ENCODE measurements at regions not wholly inside any gene's neighbourhood (a gene's known extent, or its start where the extent isn't known, plus 50 kb on each side); places are given as distances from the start of the nearest gene placed in this dataset.

- 0 out of 2 replicates have a peak, but pooled peaks cover 7% of the 10 kb centered on the region for H3K4me1 ChIP-seq (ENCODE audit: control insufficient read depth, insufficient read depth, low read length)
- H3K9me3 ChIP-seq (ENCODE audit: control insufficient read depth, insufficient read depth, low read depth, low read length), result peaks cover 19% of the 10 kb centered on the region
- no peaks in the 10 kb centered on the region for H3K36me3 ChIP-seq (ENCODE audit: control insufficient read depth, insufficient read depth, low read length)
- H3K27me3 ChIP-seq (ENCODE audit: control insufficient read depth, insufficient read depth, low read length), result no peaks in the 10 kb centered on the region
- no peak overlapping the region for H3K9ac ChIP-seq (ENCODE audit: low read length)
- no peak overlapping the region for H3K27ac ChIP-seq (ENCODE audit: low read depth, low read length)
- H3K4me3 ChIP-seq (ENCODE audit: low read depth, low read length), result no peak overlapping the region
Observed at GRCh38 chr12:46682148-46682547, 143.6 kb downstream of the SLC38A4 start.

GRCh38 chr12:46680506-46680905, 145.3 kb downstream of the SLC38A4 start:
- no peak overlapping the region for H3K9ac ChIP-seq (ENCODE audit: low read length)
- peaks cover 10% of the 10 kb centered on the region; the same call in 1 of the 2 replicates for H3K4me1 ChIP-seq (ENCODE audit: control insufficient read depth, insufficient read depth, low read length)

GRCh38 chr12:46679754-46680153, 146.0 kb downstream of the SLC38A4 start:
- Histone ChIP-seq H3K9ac (ENCODE audit: low read length) (no peak overlapping the region), H3K9me3 (ENCODE audit: control insufficient read depth, insufficient read depth, low read depth, low read length) (peaks cover 12% of the 10 kb centered on the region; the same call in 1 of the 2 replicates), H3K27me3 (ENCODE audit: control insufficient read depth, insufficient read depth, low read length) (no peaks in the 10 kb centered on the region), H3K4me3 (ENCODE audit: low read depth, low read length) (no peak overlapping the region), H3K36me3 (ENCODE audit: control insufficient read depth, insufficient read depth, low read length) (no peaks in the 10 kb centered on the region), H3K27ac (ENCODE audit: low read depth, low read length) (no peak overlapping the region), H3K4me1 (ENCODE audit: control insufficient read depth, insufficient read depth, low read length) (peaks cover 14% of the 10 kb centered on the region; the same call in 1 of the 2 replicates)

More at GRCh38 chr12:46680506-46680905, 145.3 kb downstream of the SLC38A4 start:
- no peak overlapping the region for H3K4me3 ChIP-seq (ENCODE audit: low read depth, low read length)
- no peaks in the 10 kb centered on the region for H3K27me3 ChIP-seq (ENCODE audit: control insufficient read depth, insufficient read depth, low read length)
- H3K9me3 ChIP-seq (ENCODE audit: control insufficient read depth, insufficient read depth, low read depth, low read length), result peaks cover 19% of the 10 kb centered on the region
- H3K27ac ChIP-seq (ENCODE audit: low read depth, low read length), result no peak overlapping the region
- H3K36me3 ChIP-seq (ENCODE audit: control insufficient read depth, insufficient read depth, low read length), result no peaks in the 10 kb centered on the region

GRCh38 chr12:46678426-46678825, 147.4 kb downstream of the SLC38A4 start:
- H3K9ac ChIP-seq (ENCODE audit: low read length), result no peak overlapping the region
- 0 out of 2 replicates have a peak, but pooled peaks cover under 1% of the 10 kb centered on the region for H3K9me3 ChIP-seq (ENCODE audit: control insufficient read depth, insufficient read depth, low read depth, low read length)
- H3K27me3 ChIP-seq (ENCODE audit: control insufficient read depth, insufficient read depth, low read length), result no peaks in the 10 kb centered on the region
- H3K27ac ChIP-seq (ENCODE audit: low read depth, low read length), result no peak overlapping the region
- H3K36me3 ChIP-seq (ENCODE audit: control insufficient read depth, insufficient read depth, low read length), result no peaks in the 10 kb centered on the region
- H3K4me1 ChIP-seq (ENCODE audit: control insufficient read depth, insufficient read depth, low read length), result peaks cover 14% of the 10 kb centered on the region; the same call in 1 of the 2 replicates
- no peak overlapping the region for H3K4me3 ChIP-seq (ENCODE audit: low read depth, low read length)

- Histone ChIP-seq H3K36me3 (ENCODE audit: control insufficient read depth, insufficient read depth, low read length) (no peaks in the 10 kb centered on the region), H3K4me1 (ENCODE audit: control insufficient read depth, insufficient read depth, low read length) (peaks cover 14% of the 10 kb centered on the region; the same call in 1 of the 2 replicates), H3K9ac (ENCODE audit: low read length) (no peak overlapping the region), H3K9me3 (ENCODE audit: control insufficient read depth, insufficient read depth, low read depth, low read length) (no peaks in the 10 kb centered on the region), H3K27me3 (ENCODE audit: control insufficient read depth, insufficient read depth, low read length) (no peaks in the 10 kb centered on the region), H3K4me3 (ENCODE audit: low read depth, low read length) (no peak overlapping the region), H3K27ac (ENCODE audit: low read depth, low read length) (no peak overlapping the region)
Observed at GRCh38 chr12:46677749-46678148, 148.0 kb downstream of the SLC38A4 start.

GRCh38 chr12:46676797-46677520, 148.8 kb downstream of the SLC38A4 start:
- no peaks in the 10 kb centered on the region for H3K36me3 ChIP-seq (ENCODE audit: control insufficient read depth, insufficient read depth, low read length)
- peaks cover 14% of the 10 kb centered on the region; the same call in 1 of the 2 replicates for H3K4me1 ChIP-seq (ENCODE audit: control insufficient read depth, insufficient read depth, low read length)
- no peak overlapping the region for H3K4me3 ChIP-seq (ENCODE audit: low read depth, low read length)
- no peak overlapping the region for H3K27ac ChIP-seq (ENCODE audit: low read depth, low read length)
- H3K9me3 ChIP-seq (ENCODE audit: control insufficient read depth, insufficient read depth, low read depth, low read length), result peaks cover 3% of the 10 kb centered on the region; the same call in 1 of the 2 replicates
- H3K9ac ChIP-seq (ENCODE audit: low read length), result no peak overlapping the region
- H3K27me3 ChIP-seq (ENCODE audit: control insufficient read depth, insufficient read depth, low read length), result no peaks in the 10 kb centered on the region

GRCh38 chr12:46676396-46676795, 149.4 kb downstream of the SLC38A4 start:
- Histone ChIP-seq H3K9ac (ENCODE audit: low read length) (no peak overlapping the region), H3K36me3 (ENCODE audit: control insufficient read depth, insufficient read depth, low read length) (no peaks in the 10 kb centered on the region), H3K4me1 (ENCODE audit: control insufficient read depth, insufficient read depth, low read length) (peaks cover 14% of the 10 kb centered on the region; the same call in 1 of the 2 replicates), H3K9me3 (ENCODE audit: control insufficient read depth, insufficient read depth, low read depth, low read length) (peaks cover 5% of the 10 kb centered on the region; the same call in 1 of the 2 replicates), H3K27ac (ENCODE audit: low read depth, low read length) (no peak overlapping the region), H3K4me3 (ENCODE audit: low read depth, low read length) (no peak overlapping the region), H3K27me3 (ENCODE audit: control insufficient read depth, insufficient read depth, low read length) (no peaks in the 10 kb centered on the region)

GRCh38 chr12:46675736-46676135, 150.1 kb downstream of the SLC38A4 start:
- Histone ChIP-seq H3K4me1 (ENCODE audit: control insufficient read depth, insufficient read depth, low read length) (peaks cover 15% of the 10 kb centered on the region), H3K27ac (ENCODE audit: low read depth, low read length) (no peak overlapping the region), H3K27me3 (ENCODE audit: control insufficient read depth, insufficient read depth, low read length) (no peaks in the 10 kb centered on the region), H3K4me3 (ENCODE audit: low read depth, low read length) (no peak overlapping the region), H3K36me3 (ENCODE audit: control insufficient read depth, insufficient read depth, low read length) (no peaks in the 10 kb centered on the region), H3K9me3 (ENCODE audit: control insufficient read depth, insufficient read depth, low read depth, low read length) (peaks cover 7% of the 10 kb centered on the region), H3K9ac (ENCODE audit: low read length) (no peak overlapping the region)

GRCh38 chr12:46674800-46675199, 151.0 kb downstream of the SLC38A4 start:
- Histone ChIP-seq H3K27me3 (ENCODE audit: control insufficient read depth, insufficient read depth, low read length) (no peaks in the 10 kb centered on the region), H3K36me3 (ENCODE audit: control insufficient read depth, insufficient read depth, low read length) (no peaks in the 10 kb centered on the region), H3K9me3 (ENCODE audit: control insufficient read depth, insufficient read depth, low read depth, low read length) (peaks cover 13% of the 10 kb centered on the region), H3K27ac (ENCODE audit: low read depth, low read length) (no peak overlapping the region), H3K9ac (ENCODE audit: low read length) (no peak overlapping the region), H3K4me3 (ENCODE audit: low read depth, low read length) (no peak overlapping the region), H3K4me1 (ENCODE audit: control insufficient read depth, insufficient read depth, low read length) (peaks cover 17% of the 10 kb centered on the region)

- peaks cover 22% of the 10 kb centered on the region for H3K4me1 ChIP-seq (ENCODE audit: control insufficient read depth, insufficient read depth, low read length)
- H3K4me3 ChIP-seq (ENCODE audit: low read depth, low read length), result no peak overlapping the region
- H3K27me3 ChIP-seq (ENCODE audit: control insufficient read depth, insufficient read depth, low read length), result no peaks in the 10 kb centered on the region
- peaks cover 19% of the 10 kb centered on the region for H3K9me3 ChIP-seq (ENCODE audit: control insufficient read depth, insufficient read depth, low read depth, low read length)
- H3K27ac ChIP-seq (ENCODE audit: low read depth, low read length), result no peak overlapping the region
- H3K9ac ChIP-seq (ENCODE audit: low read length), result no peak overlapping the region
- H3K36me3 ChIP-seq (ENCODE audit: control insufficient read depth, insufficient read depth, low read length), result no peaks in the 10 kb centered on the region
Observed at GRCh38 chr12:46674129-46674528, 151.7 kb downstream of the SLC38A4 start.

- Histone ChIP-seq H3K27me3 (ENCODE audit: control insufficient read depth, insufficient read depth, low read length) (no peaks in the 10 kb centered on the region), H3K4me3 (ENCODE audit: low read depth, low read length) (no peak overlapping the region), H3K4me1 (ENCODE audit: control insufficient read depth, insufficient read depth, low read length) (peaks cover 20% of the 10 kb centered on the region), H3K9ac (ENCODE audit: low read length) (no peak overlapping the region), H3K36me3 (ENCODE audit: control insufficient read depth, insufficient read depth, low read length) (peaks cover 6% of the 10 kb centered on the region; the same call in 1 of the 2 replicates), H3K9me3 (ENCODE audit: control insufficient read depth, insufficient read depth, low read depth, low read length) (peaks cover 30% of the 10 kb centered on the region), H3K27ac (ENCODE audit: low read depth, low read length) (peak overlapping the region; percentile 93; the same call in 1 of the 2 replicates)
Observed at GRCh38 chr12:46671102-46671501, 154.7 kb downstream of the SLC38A4 start.

All from HUES6 (cell line).